Fibroblast of skin of left biceps (primary cell): ENCODE measurements at regions not wholly inside any gene's neighbourhood (a gene's known extent, or its start where the extent isn't known, plus 50 kb on each side); places are given as distances from the start of the nearest gene placed in this dataset.

Source experiments
- DNase-seq, 2 experiments: peaks; one replicate each; pipeline ENCODE4 v3.0.0-alpha.2; 2013; ENCODE audit warnings: low read depth in 2 of 2

GRCh38 chr5:89044674-89045200 is 161.8 kb upstream of the MEF2C start:
- no peak for DNase-seq

GRCh38 chr5:89043676-89044075 is 160.7 kb upstream of the MEF2C start:
- DNase-seq = no peak

- DNase-seq = no peak
Measured at GRCh38 chr5:89042746-89043145, 159.8 kb upstream of the MEF2C start.

GRCh38 chr5:89041976-89042375 is 159.0 kb upstream of the MEF2C start:
- DNase-seq = no peak

GRCh38 chr5:89041249-89041779 is 158.3 kb upstream of the MEF2C start:
- no peak for DNase-seq

- no peak for DNase-seq
Measured at GRCh38 chr5:89036704-89037489, 153.9 kb upstream of the MEF2C start.

- DNase-seq = no peak
Measured at GRCh38 chr5:89036166-89036565, 153.2 kb upstream of the MEF2C start.

GRCh38 chr5:89034588-89034987 is 151.6 kb upstream of the MEF2C start:
- DNase-seq = no peak

GRCh38 chr5:89030798-89031197 is 147.8 kb upstream of the MEF2C start:
- no peak for DNase-seq

- no peak for DNase-seq
Measured at GRCh38 chr5:89028595-89029285, 145.8 kb upstream of the MEF2C start.

GRCh38 chr5:89024045-89024444 is 141.1 kb upstream of the MEF2C start:
- DNase-seq = no peak

GRCh38 chr5:89020926-89021610 is 138.1 kb upstream of the MEF2C start:
- no peak for DNase-seq

- no peak for DNase-seq
Measured at GRCh38 chr5:89016741-89017303, 133.8 kb upstream of the MEF2C start.

GRCh38 chr5:89015409-89015808 is 132.4 kb upstream of the MEF2C start:
- DNase-seq = no peak

- no peak for DNase-seq
Measured at GRCh38 chr5:89011778-89012711, 129.1 kb upstream of the MEF2C start.

GRCh38 chr5:89010512-89010911 is 127.5 kb upstream of the MEF2C start:
- DNase-seq = no peak

GRCh38 chr5:89008291-89008690 is 125.3 kb upstream of the MEF2C start:
- DNase-seq = no peak

- DNase-seq = no peak
Measured at GRCh38 chr5:89005990-89006389, 123.0 kb upstream of the MEF2C start.

GRCh38 chr5:89004379-89004778 is 121.4 kb upstream of the MEF2C start:
- DNase-seq = no peak

GRCh38 chr5:89003563-89004036 is 120.6 kb upstream of the MEF2C start:
- DNase-seq = no peak

GRCh38 chr5:88999853-89000252 is 116.9 kb upstream of the MEF2C start:
- no peak for DNase-seq
